ENCODE measurements at regions not wholly inside any gene's neighbourhood (a gene's known extent, or its start where the extent isn't known, plus 50 kb on each side); places are given as distances from the start of the nearest gene placed in this dataset.
A peak's percentile ranks its signal among the peaks of the same experiment; 100 is the strongest.

GRCh38 chr22:19590696-19591095, 66.5 kb upstream of the CLDN5 start:
- peaks cover 16% of the 10 kb centered on the region for H3K27me3 Mint-ChIP-seq (ENCODE audit: insufficient read depth, low read depth)
- H3K27ac Mint-ChIP-seq: no peak overlapping the region
- Histone ChIP-seq H3K4me1 (no peaks in the 10 kb centered on the region), H4K20me1 (ENCODE audit: low read depth) (no peaks in the 10 kb centered on the region), H3K4me2 (no peak overlapping the region), H3K36me3 (no peaks in the 10 kb centered on the region), H3K27me3 (no peaks in the 10 kb centered on the region), H3K79me2 (ENCODE audit: low read depth) (no peaks in the 10 kb centered on the region), H3K4me3 (no peak overlapping the region), H3F3A (ENCODE audit: low read depth) (no peaks in the 10 kb centered on the region), H3K27ac (no peak overlapping the region), H2AFZ (replicated peaks) (no peak overlapping the region), H3K9ac (no peak overlapping the region), H3K9me3 (ENCODE audit: low read depth) (no peaks in the 10 kb centered on the region)
- no peak for DNase-seq (ENCODE audit: low spot score)
- peaks cover 14% of the 10 kb centered on the region for H3K4me1 Mint-ChIP-seq
- no peak for TF ChIP-seq EZH2 (IDR thresholded peaks at IDR 0.05)
- TF ChIP-seq CTCF (IDR thresholded peaks at IDR 0.05): no peak
- no peak for TF ChIP-seq EZH2phosphoT487 (IDR thresholded peaks at IDR 0.05)
- H3K36me3 Mint-ChIP-seq: no peaks in the 10 kb centered on the region
- no peaks in the 10 kb centered on the region for H3K9me3 Mint-ChIP-seq
- no peak overlapping the region for H3K4me3 Mint-ChIP-seq

GRCh38 chr22:19591568-19591967, 67.4 kb upstream of the CLDN5 start:
- Histone ChIP-seq H3K27me3 (no peaks in the 10 kb centered on the region), H3K4me2 (no peak overlapping the region), H3K36me3 (no peaks in the 10 kb centered on the region), H3K9ac (no peak overlapping the region), H2AFZ (replicated peaks) (no peak overlapping the region), H3K4me3 (no peak overlapping the region), H3F3A (ENCODE audit: low read depth) (no peaks in the 10 kb centered on the region), H3K4me1 (no peaks in the 10 kb centered on the region), H3K9me3 (ENCODE audit: low read depth) (no peaks in the 10 kb centered on the region), H3K79me2 (ENCODE audit: low read depth) (no peaks in the 10 kb centered on the region), H4K20me1 (ENCODE audit: low read depth) (no peaks in the 10 kb centered on the region), H3K27ac (no peak overlapping the region)
- peaks cover 18% of the 10 kb centered on the region for H3K27me3 Mint-ChIP-seq (ENCODE audit: insufficient read depth, low read depth)
- TF ChIP-seq CTCF (IDR thresholded peaks at IDR 0.05) (no peak), EZH2 (IDR thresholded peaks at IDR 0.05) (no peak), EZH2phosphoT487 (IDR thresholded peaks at IDR 0.05) (no peak)
- no peaks in the 10 kb centered on the region for H3K36me3 Mint-ChIP-seq
- H3K4me3 Mint-ChIP-seq: no peak overlapping the region
- H3K9me3 Mint-ChIP-seq: no peaks in the 10 kb centered on the region
- peaks cover 14% of the 10 kb centered on the region for H3K4me1 Mint-ChIP-seq
- no peak for DNase-seq (ENCODE audit: low spot score)
- no peak overlapping the region for H3K27ac Mint-ChIP-seq

GRCh38 chr22:19592464-19592863, 68.3 kb upstream of the CLDN5 start:
- peak overlapping the region; percentile 54 for H3K27ac Mint-ChIP-seq
- H3K36me3 Mint-ChIP-seq: no peaks in the 10 kb centered on the region
- DNase-seq (ENCODE audit: low spot score): no peak
- Histone ChIP-seq H3K4me1 (no peaks in the 10 kb centered on the region), H3K4me2 (no peak overlapping the region), H3K27me3 (no peaks in the 10 kb centered on the region), H3F3A (ENCODE audit: low read depth) (no peaks in the 10 kb centered on the region), H3K4me3 (no peak overlapping the region), H3K27ac (no peak overlapping the region), H3K36me3 (no peaks in the 10 kb centered on the region), H4K20me1 (ENCODE audit: low read depth) (no peaks in the 10 kb centered on the region), H3K9me3 (ENCODE audit: low read depth) (no peaks in the 10 kb centered on the region), H2AFZ (replicated peaks) (no peak overlapping the region), H3K9ac (no peak overlapping the region), H3K79me2 (ENCODE audit: low read depth) (no peaks in the 10 kb centered on the region)
- no peaks in the 10 kb centered on the region for H3K9me3 Mint-ChIP-seq
- H3K4me1 Mint-ChIP-seq: peaks cover 20% of the 10 kb centered on the region
- no peak for TF ChIP-seq EZH2 (IDR thresholded peaks at IDR 0.05)
- TF ChIP-seq CTCF (IDR thresholded peaks at IDR 0.05): no peak
- no peak for TF ChIP-seq EZH2phosphoT487 (IDR thresholded peaks at IDR 0.05)
- H3K4me3 Mint-ChIP-seq: no peak overlapping the region
- H3K27me3 Mint-ChIP-seq (ENCODE audit: insufficient read depth, low read depth): peaks cover 13% of the 10 kb centered on the region
